Calu3 (cell line): ENCODE measurements at regions not wholly inside any gene's neighbourhood (a gene's known extent, or its start where the extent isn't known, plus 50 kb on each side); places are given as distances from the start of the nearest gene placed in this dataset.

Experiments used
- BruUV-seq: library from RNA; stranded (reverse); fragments of 400-500 nt; replicated peaks from 2 replicates; lab custom pipeline; 2021; lab: Mats Ljungman, UMichigan
- CTCF ChIA-PET: fragments of 300-600 bp; sonication (Branson Sonifier 250); formaldehyde crosslinking; loops from one replicate; lab custom pipeline; 2022; ENCODE audit warnings: antibody characterized with exemption; lab: Charles Lee
- DNase-seq: peaks from one replicate; pipeline ENCODE4 v3.0.0; 2022
- H3K27ac Mint-ChIP-seq: one replicate; pipeline ENCODE4 v1.8.0; 2022; ENCODE audit warnings: mixed read lengths; ENCODE audit not compliant: unreplicated experiment
- H3K27me3 Mint-ChIP-seq: one replicate; pipeline ENCODE4 v1.8.0; 2022; ENCODE audit warnings: mixed read lengths; ENCODE audit not compliant: unreplicated experiment
- H3K36me3 Mint-ChIP-seq: one replicate; pipeline ENCODE4 v1.8.0; 2022; ENCODE audit warnings: mild to moderate bottlenecking, moderate library complexity, mixed read lengths; ENCODE audit not compliant: insufficient read depth, unreplicated experiment
- H3K4me1 Mint-ChIP-seq: one replicate; pipeline ENCODE4 v1.8.0; 2022; ENCODE audit warnings: mild to moderate bottlenecking, low read depth, mixed read lengths; ENCODE audit not compliant: unreplicated experiment
- H3K4me3 Mint-ChIP-seq: one replicate; pipeline ENCODE4 v1.8.0; 2022; ENCODE audit warnings: mild to moderate bottlenecking, low read depth, moderate library complexity, mixed read lengths; ENCODE audit not compliant: unreplicated experiment
- H3K9me3 Mint-ChIP-seq: one replicate; pipeline ENCODE4 v1.8.0; 2022; ENCODE audit warnings: low read depth, mixed read lengths; ENCODE audit not compliant: unreplicated experiment
- intact Hi-C: fragments of 100-400 bp; cut with micrococcal nuclease; formaldehyde crosslinking; loops from one replicate; pipeline ENCODE4 v1.10.0; 2022; ENCODE audit not compliant: unreplicated experiment
- TF ChIP-seq, protein P1 (sequence below): fragments of 200-600 bp; IDR thresholded peaks from one replicate; pipeline ENCODE4 v1.8.0; 2022; ENCODE audit warnings: antibody characterized with exemption; ENCODE audit not compliant: unreplicated experiment

- no peaks in the 10 kb centered on the region for H3K9me3 Mint-ChIP-seq
- TF ChIP-seq, protein P1, sequence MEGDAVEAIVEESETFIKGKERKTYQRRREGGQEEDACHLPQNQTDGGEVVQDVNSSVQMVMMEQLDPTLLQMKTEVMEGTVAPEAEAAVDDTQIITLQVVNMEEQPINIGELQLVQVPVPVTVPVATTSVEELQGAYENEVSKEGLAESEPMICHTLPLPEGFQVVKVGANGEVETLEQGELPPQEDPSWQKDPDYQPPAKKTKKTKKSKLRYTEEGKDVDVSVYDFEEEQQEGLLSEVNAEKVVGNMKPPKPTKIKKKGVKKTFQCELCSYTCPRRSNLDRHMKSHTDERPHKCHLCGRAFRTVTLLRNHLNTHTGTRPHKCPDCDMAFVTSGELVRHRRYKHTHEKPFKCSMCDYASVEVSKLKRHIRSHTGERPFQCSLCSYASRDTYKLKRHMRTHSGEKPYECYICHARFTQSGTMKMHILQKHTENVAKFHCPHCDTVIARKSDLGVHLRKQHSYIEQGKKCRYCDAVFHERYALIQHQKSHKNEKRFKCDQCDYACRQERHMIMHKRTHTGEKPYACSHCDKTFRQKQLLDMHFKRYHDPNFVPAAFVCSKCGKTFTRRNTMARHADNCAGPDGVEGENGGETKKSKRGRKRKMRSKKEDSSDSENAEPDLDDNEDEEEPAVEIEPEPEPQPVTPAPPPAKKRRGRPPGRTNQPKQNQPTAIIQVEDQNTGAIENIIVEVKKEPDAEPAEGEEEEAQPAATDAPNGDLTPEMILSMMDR, result no peak
- intact Hi-C loops, result no loop called here
- no TSS peak for BruUV-seq
- H3K36me3 Mint-ChIP-seq, result no peaks in the 10 kb centered on the region
- no peak overlapping the region for H3K27ac Mint-ChIP-seq
- no peaks in the 10 kb centered on the region for H3K4me1 Mint-ChIP-seq
- peaks cover 12% of the 10 kb centered on the region for H3K27me3 Mint-ChIP-seq
- no peak overlapping the region for H3K4me3 Mint-ChIP-seq
- CTCF ChIA-PET, result no interaction called here
- no peak for DNase-seq
Observed at GRCh38 chr16:55925242-55925641, 50.1 kb upstream of the CES5A start.
